Calu3 (cell line): ENCODE measurements at regions not wholly inside any gene's neighbourhood (a gene's known extent, or its start where the extent isn't known, plus 50 kb on each side); places are given as distances from the start of the nearest gene placed in this dataset.

Experiments
- BruUV-seq: library from RNA; stranded (reverse); fragments of 400-500 nt; replicated peaks from 2 replicates; lab custom pipeline; 2021; lab: Mats Ljungman, UMichigan
- CTCF ChIA-PET: fragments of 300-600 bp; sonication (Branson Sonifier 250); formaldehyde crosslinking; loops from one replicate; lab custom pipeline; 2022; ENCODE audit warnings: antibody characterized with exemption; lab: Charles Lee
- DNase-seq: peaks from one replicate; pipeline ENCODE4 v3.0.0; 2022
- H3K27ac Mint-ChIP-seq: one replicate; pipeline ENCODE4 v1.8.0; 2022; ENCODE audit warnings: mixed read lengths; ENCODE audit not compliant: unreplicated experiment
- H3K27me3 Mint-ChIP-seq: one replicate; pipeline ENCODE4 v1.8.0; 2022; ENCODE audit warnings: mixed read lengths; ENCODE audit not compliant: unreplicated experiment
- H3K36me3 Mint-ChIP-seq: one replicate; pipeline ENCODE4 v1.8.0; 2022; ENCODE audit warnings: mild to moderate bottlenecking, moderate library complexity, mixed read lengths; ENCODE audit not compliant: insufficient read depth, unreplicated experiment
- H3K4me1 Mint-ChIP-seq: one replicate; pipeline ENCODE4 v1.8.0; 2022; ENCODE audit warnings: mild to moderate bottlenecking, low read depth, mixed read lengths; ENCODE audit not compliant: unreplicated experiment
- H3K4me3 Mint-ChIP-seq: one replicate; pipeline ENCODE4 v1.8.0; 2022; ENCODE audit warnings: mild to moderate bottlenecking, low read depth, moderate library complexity, mixed read lengths; ENCODE audit not compliant: unreplicated experiment
- H3K9me3 Mint-ChIP-seq: one replicate; pipeline ENCODE4 v1.8.0; 2022; ENCODE audit warnings: low read depth, mixed read lengths; ENCODE audit not compliant: unreplicated experiment
- CTCF ChIP-seq: fragments of 200-600 bp; IDR thresholded peaks from one replicate; pipeline ENCODE4 v1.8.0; 2022; ENCODE audit warnings: antibody characterized with exemption; ENCODE audit not compliant: unreplicated experiment
- intact Hi-C: fragments of 100-400 bp; cut with micrococcal nuclease; formaldehyde crosslinking; loops from one replicate; pipeline ENCODE4 v1.10.0; 2022; ENCODE audit not compliant: unreplicated experiment

- no peaks in the 10 kb centered on the region for H3K27me3 Mint-ChIP-seq
- no peak overlapping the region for H3K4me3 Mint-ChIP-seq
- H3K4me1 Mint-ChIP-seq, result no peaks in the 10 kb centered on the region
- no peak overlapping the region for H3K27ac Mint-ChIP-seq
- no peak for DNase-seq
- H3K9me3 Mint-ChIP-seq, result peaks cover 12% of the 10 kb centered on the region
- CTCF ChIA-PET, result no interaction called here
- TF ChIP-seq CTCF, result no peak
- intact Hi-C loops, result no loop called here
- H3K36me3 Mint-ChIP-seq, result no peaks in the 10 kb centered on the region
- no TSS peak for BruUV-seq
These were observed 132.9 kb downstream of the CBLN2 start for GRCh38 chr18:72411261-72411660.

- Mint-ChIP-seq H3K27ac (no peak overlapping the region), H3K9me3 (peaks cover 12% of the 10 kb centered on the region), H3K36me3 (no peaks in the 10 kb centered on the region), H3K4me1 (no peaks in the 10 kb centered on the region), H3K4me3 (no peak overlapping the region), H3K27me3 (no peaks in the 10 kb centered on the region)
- DNase-seq, result no peak
- CTCF ChIA-PET, result no interaction called here
- intact Hi-C loops, result no loop called here
- TF ChIP-seq CTCF, result no peak
- no TSS peak for BruUV-seq
These were observed 133.7 kb downstream of the CBLN2 start for GRCh38 chr18:72410399-72410798.

GRCh38 chr18:72409903-72410302 lies 134.2 kb downstream of the CBLN2 start:
- Mint-ChIP-seq H3K36me3 (no peaks in the 10 kb centered on the region), H3K27ac (no peak overlapping the region), H3K4me3 (no peak overlapping the region), H3K9me3 (peaks cover 12% of the 10 kb centered on the region), H3K27me3 (no peaks in the 10 kb centered on the region), H3K4me1 (no peaks in the 10 kb centered on the region)
- no peak for DNase-seq
- CTCF ChIA-PET, result no interaction called here
- TF ChIP-seq CTCF, result no peak
- intact Hi-C loops, result no loop called here
- no TSS peak for BruUV-seq

- TF ChIP-seq CTCF, result no peak
- CTCF ChIA-PET, result no interaction called here
- H3K27ac Mint-ChIP-seq, result no peak overlapping the region
- intact Hi-C loops, result no loop called here
- peaks cover 14% of the 10 kb centered on the region for H3K9me3 Mint-ChIP-seq
- no peaks in the 10 kb centered on the region for H3K36me3 Mint-ChIP-seq
- no peaks in the 10 kb centered on the region for H3K27me3 Mint-ChIP-seq
- DNase-seq, result no peak
- BruUV-seq, result no TSS peak
- no peaks in the 10 kb centered on the region for H3K4me1 Mint-ChIP-seq
- H3K4me3 Mint-ChIP-seq, result no peak overlapping the region
These were observed 137.1 kb downstream of the CBLN2 start for GRCh38 chr18:72407048-72407447.
